ENCODE measurements at regions not wholly inside any gene's neighbourhood (a gene's known extent, or its start where the extent isn't known, plus 50 kb on each side); places are given as distances from the start of the nearest gene placed in this dataset.

DNA sequence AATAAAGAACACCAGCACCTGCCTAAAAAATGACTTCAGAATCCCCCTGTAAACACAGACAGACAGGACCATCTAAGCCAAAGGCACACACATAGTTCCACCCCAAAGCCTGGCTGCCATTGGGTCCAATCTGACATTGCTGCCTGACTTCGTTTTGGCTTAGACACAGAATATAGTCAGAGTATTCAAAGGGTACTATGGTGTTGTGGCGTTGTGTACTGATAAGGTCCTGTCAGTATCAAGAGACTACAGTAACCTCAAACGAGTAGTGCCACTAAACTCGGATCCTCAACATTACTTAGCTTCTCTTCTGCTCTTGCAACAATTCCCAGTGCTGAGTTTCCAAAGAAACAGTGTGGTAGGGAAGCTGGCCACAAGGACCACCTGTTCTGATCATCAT, 169.3 kb upstream of the NR5A2 start:
- no peak for DNase-seq (ENCODE audit: low read depth, low spot score)
- H3K9me3 ChIP-seq (ENCODE audit: low read depth, low read length), result no peaks in the 10 kb centered on the region
- H3K9ac ChIP-seq (ENCODE audit: insufficient read length), result no peak overlapping the region
- no peak overlapping the region for H3K27ac ChIP-seq
- H3K36me3 ChIP-seq (ENCODE audit: insufficient read depth, low read length), result no peaks in the 10 kb centered on the region
- no peak overlapping the region for H3K4me3 ChIP-seq
- TF ChIP-seq EZH2 (IDR thresholded peaks at IDR 0.05) (no peak), FOXP2 (optimal IDR thresholded peaks at IDR 0.05; ENCODE audit: control extremely low read depth, extremely low read length, insufficient read depth) (no peak), POLR2AphosphoS5 (IDR thresholded peaks at IDR 0.05; ENCODE audit: borderline replicate concordance, low read depth, low read length) (no peak)

DNA sequence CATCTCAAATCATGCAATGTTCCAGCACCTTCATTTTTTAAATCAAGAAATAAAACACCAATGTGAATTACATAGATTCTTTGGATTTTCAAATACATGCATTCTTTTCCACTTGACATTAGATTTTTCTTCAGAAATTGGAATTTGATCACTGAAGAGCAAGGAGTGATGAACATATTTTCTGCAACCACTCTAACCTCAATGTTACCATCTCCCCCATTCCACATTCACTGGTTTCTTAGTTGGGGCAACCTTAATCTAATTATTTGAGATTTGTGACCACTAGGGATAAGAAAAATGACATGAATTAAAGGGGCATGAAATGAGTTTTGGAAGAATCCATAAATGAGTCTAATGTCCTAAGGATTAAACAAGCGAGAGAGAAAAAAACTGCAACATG, 168.7 kb upstream of the NR5A2 start:
- TF ChIP-seq FOXP2 (optimal IDR thresholded peaks at IDR 0.05; ENCODE audit: control extremely low read depth, extremely low read length, insufficient read depth), result no peak
- TF ChIP-seq EZH2 (IDR thresholded peaks at IDR 0.05), result no peak
- TF ChIP-seq POLR2AphosphoS5 (IDR thresholded peaks at IDR 0.05; ENCODE audit: borderline replicate concordance, low read depth, low read length), result no peak
- Histone ChIP-seq H3K36me3 (ENCODE audit: insufficient read depth, low read length) (no peaks in the 10 kb centered on the region), H3K9me3 (ENCODE audit: low read depth, low read length) (no peaks in the 10 kb centered on the region), H3K4me3 (no peak overlapping the region), H3K9ac (ENCODE audit: insufficient read length) (no peak overlapping the region), H3K27ac (no peak overlapping the region)
- no peak for DNase-seq (ENCODE audit: low read depth, low spot score)

DNA sequence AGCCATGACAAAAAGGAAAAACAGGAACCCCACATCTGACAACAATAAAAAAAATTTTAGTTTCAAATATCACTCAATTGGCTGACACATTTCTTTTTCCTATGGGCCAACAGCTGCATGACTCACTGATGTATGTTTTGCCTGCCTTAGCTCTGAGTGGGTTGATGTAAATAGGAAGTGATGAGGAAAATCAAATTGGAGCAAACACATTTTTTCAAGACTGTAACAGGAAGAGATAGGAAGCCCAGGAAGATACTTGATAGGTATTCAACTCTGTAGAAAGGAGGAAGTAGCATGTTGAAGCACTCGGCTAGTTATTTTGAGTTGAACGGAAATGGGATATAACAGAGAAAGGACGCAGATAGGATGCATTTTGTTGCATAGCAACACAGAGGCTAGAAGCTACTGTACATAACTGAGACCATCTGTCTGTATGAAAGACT, 168.0 kb upstream of the NR5A2 start:
- Histone ChIP-seq H3K9ac (ENCODE audit: insufficient read length) (no peak overlapping the region), H3K27ac (no peak overlapping the region), H3K4me3 (no peak overlapping the region), H3K36me3 (ENCODE audit: insufficient read depth, low read length) (no peaks in the 10 kb centered on the region), H3K9me3 (ENCODE audit: low read depth, low read length) (no peaks in the 10 kb centered on the region)
- DNase-seq (ENCODE audit: low read depth, low spot score), result no peak
- no peak for TF ChIP-seq FOXP2 (optimal IDR thresholded peaks at IDR 0.05; ENCODE audit: control extremely low read depth, extremely low read length, insufficient read depth)
- TF ChIP-seq EZH2 (IDR thresholded peaks at IDR 0.05), result no peak
- TF ChIP-seq POLR2AphosphoS5 (IDR thresholded peaks at IDR 0.05; ENCODE audit: borderline replicate concordance, low read depth, low read length), result no peak

DNA sequence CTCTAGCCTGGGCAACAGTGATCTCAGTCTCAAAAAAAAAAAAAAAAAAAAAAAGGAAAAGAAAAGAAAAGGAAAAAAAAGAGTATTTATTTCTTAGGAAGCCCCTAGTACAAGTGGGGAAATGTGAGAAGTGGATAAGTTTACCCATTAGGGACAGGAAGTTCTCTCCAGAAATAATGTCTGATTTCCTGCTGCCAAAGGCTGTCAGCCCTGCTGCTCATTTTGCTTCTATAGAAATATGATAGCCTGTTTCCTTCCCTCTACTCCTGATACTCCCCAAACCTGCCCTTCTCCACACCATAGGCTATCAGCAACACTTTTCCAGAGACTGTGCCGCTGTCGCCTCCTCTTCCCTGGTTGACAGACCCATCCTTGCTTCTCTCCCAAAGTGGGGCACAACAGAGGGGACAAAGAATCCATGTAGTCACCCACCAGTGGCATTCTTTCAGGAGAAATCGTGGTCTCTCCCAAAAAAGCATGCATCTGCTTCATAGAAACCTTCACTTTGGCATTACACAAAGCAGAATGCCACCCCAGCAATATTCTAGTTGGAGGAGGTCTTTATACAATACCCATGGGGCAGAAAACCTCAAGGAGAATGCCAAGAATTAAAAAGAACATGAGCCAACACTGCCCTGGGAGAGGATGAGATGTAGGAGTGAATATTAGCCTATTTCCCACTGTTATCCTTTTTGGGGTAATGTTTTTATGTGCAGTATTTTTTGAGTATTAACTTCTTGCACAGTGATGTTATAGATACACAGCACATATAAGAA, 166.3 kb upstream of the NR5A2 start:
- Histone ChIP-seq H3K9me3 (ENCODE audit: low read depth, low read length) (no peaks in the 10 kb centered on the region), H3K4me3 (no peak overlapping the region), H3K9ac (ENCODE audit: insufficient read length) (no peak overlapping the region), H3K27ac (no peak overlapping the region), H3K36me3 (ENCODE audit: insufficient read depth, low read length) (no peaks in the 10 kb centered on the region)
- TF ChIP-seq EZH2 (IDR thresholded peaks at IDR 0.05) (no peak), POLR2AphosphoS5 (IDR thresholded peaks at IDR 0.05; ENCODE audit: borderline replicate concordance, low read depth, low read length) (no peak), FOXP2 (optimal IDR thresholded peaks at IDR 0.05; ENCODE audit: control extremely low read depth, extremely low read length, insufficient read depth) (no peak)
- DNase-seq (ENCODE audit: low read depth, low spot score), result no peak

DNA sequence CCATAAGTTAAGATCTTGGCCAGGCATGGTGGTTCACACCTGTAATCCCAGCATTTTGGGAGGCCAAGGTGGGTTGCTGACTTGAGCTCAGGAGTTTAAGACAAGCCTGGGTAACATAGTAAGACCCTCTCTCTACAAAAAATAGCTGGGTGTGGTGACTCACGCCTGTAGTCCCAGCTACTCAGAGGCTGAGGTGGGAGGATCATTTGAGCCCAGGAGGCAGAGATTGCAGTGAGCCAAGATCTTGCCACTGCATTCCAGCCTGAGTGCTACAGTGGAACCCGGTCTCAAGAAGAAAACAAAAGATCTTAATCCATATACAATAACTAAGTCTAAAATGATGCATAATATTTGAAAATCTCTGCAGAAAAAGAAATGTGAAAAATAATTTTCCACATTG, 165.5 kb upstream of the NR5A2 start:
- no peak overlapping the region for H3K9ac ChIP-seq (ENCODE audit: insufficient read length)
- TF ChIP-seq EZH2 (IDR thresholded peaks at IDR 0.05) (no peak), POLR2AphosphoS5 (IDR thresholded peaks at IDR 0.05; ENCODE audit: borderline replicate concordance, low read depth, low read length) (no peak), FOXP2 (optimal IDR thresholded peaks at IDR 0.05; ENCODE audit: control extremely low read depth, extremely low read length, insufficient read depth) (no peak)
- DNase-seq (ENCODE audit: low read depth, low spot score), result no peak
- H3K27ac ChIP-seq, result no peak overlapping the region
- H3K9me3 ChIP-seq (ENCODE audit: low read depth, low read length), result no peaks in the 10 kb centered on the region
- no peak overlapping the region for H3K4me3 ChIP-seq
- no peaks in the 10 kb centered on the region for H3K36me3 ChIP-seq (ENCODE audit: insufficient read depth, low read length)

DNA sequence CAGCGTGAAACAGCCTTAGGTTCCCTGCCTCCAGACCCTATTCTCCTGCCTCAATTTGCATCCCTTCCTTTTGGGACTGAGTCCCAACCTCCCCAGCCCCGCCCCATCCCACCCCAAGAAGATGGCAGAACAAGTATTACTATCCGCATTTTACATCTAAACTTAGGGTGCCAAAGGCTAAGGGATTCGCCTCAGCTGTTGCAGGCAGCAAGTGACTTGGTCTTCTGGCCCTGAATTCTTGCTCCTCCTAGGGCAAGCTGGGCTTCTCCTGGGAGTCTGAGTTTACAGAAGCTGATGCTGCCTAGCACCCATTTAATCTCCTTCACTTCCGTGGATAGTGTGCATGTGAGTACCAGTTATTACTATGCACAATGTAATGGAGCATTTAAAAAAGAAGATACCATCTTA, 161.3 kb upstream of the NR5A2 start:
- no peak overlapping the region for H3K27ac ChIP-seq
- no peak overlapping the region for H3K4me3 ChIP-seq
- no peak for TF ChIP-seq POLR2AphosphoS5 (IDR thresholded peaks at IDR 0.05; ENCODE audit: borderline replicate concordance, low read depth, low read length)
- no peak for TF ChIP-seq FOXP2 (optimal IDR thresholded peaks at IDR 0.05; ENCODE audit: control extremely low read depth, extremely low read length, insufficient read depth)
- no peak for TF ChIP-seq EZH2 (IDR thresholded peaks at IDR 0.05)
- no peak for DNase-seq (ENCODE audit: low read depth, low spot score)
- H3K9me3 ChIP-seq (ENCODE audit: low read depth, low read length), result no peaks in the 10 kb centered on the region
- no peaks in the 10 kb centered on the region for H3K36me3 ChIP-seq (ENCODE audit: insufficient read depth, low read length)
- no peak overlapping the region for H3K9ac ChIP-seq (ENCODE audit: insufficient read length)

DNA sequence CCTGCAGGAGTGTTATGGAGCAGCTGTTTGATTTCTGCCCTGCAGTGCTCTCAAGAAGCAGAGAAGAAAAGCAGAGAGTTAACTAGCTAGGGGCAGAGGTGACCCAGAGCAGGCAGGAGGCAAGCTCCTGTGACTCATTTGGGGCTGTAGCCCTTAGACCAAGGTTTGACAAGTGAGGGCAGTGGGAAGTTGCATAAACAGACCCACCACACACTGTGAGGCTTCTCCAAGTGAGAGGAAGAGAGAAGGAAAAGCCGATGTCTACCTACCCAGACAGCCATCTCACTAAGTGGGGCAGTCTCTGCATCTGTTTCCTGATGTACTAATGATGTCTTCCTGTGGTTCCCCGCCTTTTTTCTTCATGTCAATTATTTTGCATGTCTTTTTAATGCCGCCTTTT, 159.9 kb upstream of the NR5A2 start:
- no peaks in the 10 kb centered on the region for H3K36me3 ChIP-seq (ENCODE audit: insufficient read depth, low read length)
- H3K9ac ChIP-seq (ENCODE audit: insufficient read length), result no peak overlapping the region
- no peak overlapping the region for H3K4me3 ChIP-seq
- H3K27ac ChIP-seq, result no peak overlapping the region
- no peaks in the 10 kb centered on the region for H3K9me3 ChIP-seq (ENCODE audit: low read depth, low read length)
- DNase-seq (ENCODE audit: low read depth, low spot score), result no peak
- no peak for TF ChIP-seq FOXP2 (optimal IDR thresholded peaks at IDR 0.05; ENCODE audit: control extremely low read depth, extremely low read length, insufficient read depth)
- TF ChIP-seq POLR2AphosphoS5 (IDR thresholded peaks at IDR 0.05; ENCODE audit: borderline replicate concordance, low read depth, low read length), result no peak
- no peak for TF ChIP-seq EZH2 (IDR thresholded peaks at IDR 0.05)

DNA sequence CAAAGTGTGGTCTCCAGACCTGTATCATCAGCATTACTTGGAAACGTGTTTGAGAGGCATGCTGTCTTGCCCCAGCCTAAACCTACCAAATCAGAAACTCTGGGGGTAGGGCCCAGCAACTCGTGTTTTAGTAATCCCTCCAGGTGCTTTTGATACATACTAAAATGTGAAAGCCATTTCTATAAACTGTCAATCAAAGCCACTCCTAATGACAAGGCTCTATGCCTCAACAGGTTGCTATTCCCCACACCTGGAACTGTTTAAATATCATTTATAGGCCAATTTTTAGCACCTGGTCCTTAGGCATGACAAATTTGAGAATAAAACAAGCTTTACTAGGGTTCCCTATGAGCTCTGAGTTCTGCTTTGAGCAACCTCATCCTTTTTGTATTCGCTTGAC, 158.7 kb upstream of the NR5A2 start:
- Histone ChIP-seq H3K4me3 (no peak overlapping the region), H3K9me3 (ENCODE audit: low read depth, low read length) (no peaks in the 10 kb centered on the region), H3K9ac (ENCODE audit: insufficient read length) (no peak overlapping the region), H3K27ac (no peak overlapping the region), H3K36me3 (ENCODE audit: insufficient read depth, low read length) (no peaks in the 10 kb centered on the region)
- no peak for TF ChIP-seq EZH2 (IDR thresholded peaks at IDR 0.05)
- TF ChIP-seq POLR2AphosphoS5 (IDR thresholded peaks at IDR 0.05; ENCODE audit: borderline replicate concordance, low read depth, low read length), result no peak
- TF ChIP-seq FOXP2 (optimal IDR thresholded peaks at IDR 0.05; ENCODE audit: control extremely low read depth, extremely low read length, insufficient read depth), result no peak
- DNase-seq (ENCODE audit: low read depth, low spot score), result no peak

DNA sequence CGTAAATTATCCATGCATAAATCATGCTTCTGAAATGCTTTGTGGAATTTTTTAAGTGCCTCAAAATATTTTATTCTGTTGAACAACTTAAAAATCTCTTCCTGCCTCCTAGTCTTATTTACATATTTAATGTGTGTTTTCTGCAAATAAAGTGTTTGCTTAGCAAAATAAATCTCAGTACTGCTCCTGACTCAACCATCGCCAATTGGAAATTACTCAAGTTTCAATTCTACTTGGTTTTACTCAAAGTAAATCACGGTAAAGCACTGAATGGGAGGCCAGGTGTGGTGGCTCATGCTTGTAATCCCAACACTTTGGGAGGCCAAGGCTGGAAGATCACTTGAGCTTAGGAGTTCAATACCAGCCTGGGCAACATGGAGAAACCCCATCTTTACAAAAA, 152.2 kb upstream of the NR5A2 start:
- no peaks in the 10 kb centered on the region for H3K9me3 ChIP-seq (ENCODE audit: low read depth, low read length)

More for the DNA sequence above, 152.2 kb upstream of the NR5A2 start:
- Histone ChIP-seq H3K27ac (no peak overlapping the region), H3K4me3 (no peak overlapping the region), H3K36me3 (ENCODE audit: insufficient read depth, low read length) (no peaks in the 10 kb centered on the region), H3K9ac (ENCODE audit: insufficient read length) (no peak overlapping the region)
- no peak for TF ChIP-seq POLR2AphosphoS5 (IDR thresholded peaks at IDR 0.05; ENCODE audit: borderline replicate concordance, low read depth, low read length)
- no peak for TF ChIP-seq FOXP2 (optimal IDR thresholded peaks at IDR 0.05; ENCODE audit: control extremely low read depth, extremely low read length, insufficient read depth)
- TF ChIP-seq EZH2 (IDR thresholded peaks at IDR 0.05), result no peak
- no peak for DNase-seq (ENCODE audit: low read depth, low spot score)

Measured in SK-N-MC (cell line).